ENCODE measurements at regions not wholly inside any gene's neighbourhood (a gene's known extent, or its start where the extent isn't known, plus 50 kb on each side); places are given as distances from the start of the nearest gene placed in this dataset.
"Not testable (repeated sequence)": the region's sequence is repeated elsewhere in the genome, so short reads cannot be mapped to it uniquely, and the experiment has no call there.

DNA sequence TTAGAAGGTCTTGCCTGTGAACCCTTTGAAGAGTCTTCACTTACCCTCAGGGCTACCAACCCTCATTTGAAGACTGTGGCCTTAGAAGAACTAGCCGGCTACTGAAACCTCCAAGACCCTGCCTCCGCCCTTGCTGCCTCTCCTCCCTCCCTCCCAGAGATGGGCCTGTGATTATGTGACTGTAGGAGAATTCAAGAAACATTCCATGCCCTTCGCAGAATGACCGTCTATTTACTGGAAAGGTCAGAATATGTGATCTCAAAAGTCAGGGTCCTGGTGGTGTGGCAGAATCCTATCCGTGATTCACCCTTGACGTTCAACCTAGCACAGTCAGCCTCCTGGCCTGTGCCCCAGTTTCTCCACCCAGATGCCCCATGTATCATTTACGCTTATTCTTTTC is 109.6 kb downstream of the CTNND1 start:
- no peaks in the 10 kb centered on the region for H3K9me3 ChIP-seq (ENCODE audit: control insufficient read depth in 2 of 2, insufficient read depth in 1 of 2, low read depth in 1 of 2, low read length in 1 of 2)
- 78 to 82% methylated on average over 7 of the region's 7 CpGs for WGBS, 2 donors
- H3K4me3 ChIP-seq (ENCODE audit: low read depth in 1 of 2, low read length in 2 of 2) = no peak overlapping the region
- H3K36me3 ChIP-seq (ENCODE audit: control insufficient read depth in 2 of 2, insufficient read depth in 2 of 2, low read length in 1 of 2) = no peaks in the 10 kb centered on the region
- no peak overlapping the region for H3K27ac ChIP-seq (ENCODE audit: low read depth in 2 of 2, low read length in 1 of 2)
- no peaks in the 10 kb centered on the region for H3K27me3 ChIP-seq (ENCODE audit: control insufficient read depth in 1 of 2, insufficient read depth in 2 of 2, low read length in 2 of 2)
- no peaks in the 10 kb centered on the region for H3K4me1 ChIP-seq (ENCODE audit: control insufficient read depth in 2 of 2, insufficient read depth in 2 of 2, low read length in 1 of 2)

DNA sequence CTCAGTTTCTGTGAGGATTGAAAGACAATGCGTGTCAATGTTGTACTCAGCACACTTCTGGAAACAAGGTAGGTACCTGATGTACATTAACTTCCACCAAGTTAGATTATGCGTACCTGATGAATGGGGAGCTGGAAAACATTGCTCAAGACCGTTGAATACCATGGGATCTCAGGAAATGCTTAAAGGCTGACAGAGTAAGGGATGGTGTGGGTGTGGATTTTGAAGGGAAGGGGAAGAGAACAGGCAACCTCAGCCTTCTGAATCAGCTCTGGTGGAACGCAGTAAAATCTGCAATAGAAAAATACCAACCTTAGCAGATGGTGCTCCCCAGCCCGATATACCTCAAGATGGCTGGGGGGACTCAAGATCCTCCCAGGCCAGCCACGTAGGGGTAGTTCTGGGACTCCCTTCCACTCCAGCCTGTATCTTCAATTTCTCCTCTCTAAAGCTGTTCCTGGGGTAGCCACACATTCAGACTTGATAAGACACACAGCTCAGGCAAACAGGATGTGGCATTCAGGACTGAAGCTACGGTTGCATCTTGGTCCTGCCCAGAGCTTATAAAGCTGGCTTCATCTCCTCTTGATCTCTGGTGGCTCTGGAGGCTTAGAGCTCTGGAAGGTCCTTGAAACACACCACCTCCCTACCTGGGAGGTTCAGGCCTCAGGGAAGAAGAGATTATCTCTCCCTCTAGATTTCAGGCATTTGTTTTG is 111.8 kb downstream of the CTNND1 start:
- H3K4me3 ChIP-seq (ENCODE audit: low read depth in 1 of 2, low read length in 2 of 2) = no peak overlapping the region
- no peaks in the 10 kb centered on the region for H3K27me3 ChIP-seq (ENCODE audit: control insufficient read depth in 1 of 2, insufficient read depth in 2 of 2, low read length in 2 of 2)
- 72 to 82% methylated on average over 7 of the region's 7 CpGs for WGBS, 2 donors
- H3K9me3 ChIP-seq (ENCODE audit: control insufficient read depth in 2 of 2, insufficient read depth in 1 of 2, low read depth in 1 of 2, low read length in 1 of 2) = no peaks in the 10 kb centered on the region
- no peak overlapping the region for H3K27ac ChIP-seq (ENCODE audit: low read depth in 2 of 2, low read length in 1 of 2)
- H3K36me3 ChIP-seq (ENCODE audit: control insufficient read depth in 2 of 2, insufficient read depth in 2 of 2, low read length in 1 of 2) = no peaks in the 10 kb centered on the region
- no peaks in the 10 kb centered on the region for H3K4me1 ChIP-seq (ENCODE audit: control insufficient read depth in 2 of 2, insufficient read depth in 2 of 2, low read length in 1 of 2)

DNA sequence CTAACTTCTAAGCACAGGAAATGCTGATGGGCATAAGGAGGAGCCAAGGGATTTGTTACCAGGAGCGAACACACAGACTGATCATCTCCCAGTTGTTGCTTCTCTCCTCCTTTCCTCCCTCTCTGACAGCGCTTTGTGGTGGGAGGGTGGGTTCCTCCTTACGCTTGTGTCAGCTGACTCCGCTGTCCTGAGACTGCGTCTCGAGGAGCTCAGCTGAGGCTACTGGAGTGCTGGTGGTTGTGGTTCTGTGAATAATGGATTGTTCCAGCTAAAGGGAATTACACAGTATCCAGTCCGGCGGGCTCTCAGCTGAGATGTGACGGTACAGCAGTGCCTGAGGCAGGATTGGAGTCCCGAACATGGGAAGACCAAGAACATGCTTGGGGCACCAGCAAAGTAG is 113.4 kb downstream of the CTNND1 start:
- no peak overlapping the region for H3K4me3 ChIP-seq (ENCODE audit: low read depth in 1 of 2, low read length in 2 of 2)
- no peaks in the 10 kb centered on the region for H3K9me3 ChIP-seq (ENCODE audit: control insufficient read depth in 2 of 2, insufficient read depth in 1 of 2, low read depth in 1 of 2, low read length in 1 of 2)
- H3K27me3 ChIP-seq (ENCODE audit: control insufficient read depth in 1 of 2, insufficient read depth in 2 of 2, low read length in 2 of 2) = no peaks in the 10 kb centered on the region
- no peak overlapping the region for H3K27ac ChIP-seq (ENCODE audit: low read depth in 2 of 2, low read length in 1 of 2)
- no peaks in the 10 kb centered on the region for H3K36me3 ChIP-seq (ENCODE audit: control insufficient read depth in 2 of 2, insufficient read depth in 2 of 2, low read length in 1 of 2)
- WGBS, 2 donors = 77 to 87% methylated on average over 10 of the region's 10 CpGs
- no peaks in the 10 kb centered on the region for H3K4me1 ChIP-seq (ENCODE audit: control insufficient read depth in 2 of 2, insufficient read depth in 2 of 2, low read length in 1 of 2)

DNA sequence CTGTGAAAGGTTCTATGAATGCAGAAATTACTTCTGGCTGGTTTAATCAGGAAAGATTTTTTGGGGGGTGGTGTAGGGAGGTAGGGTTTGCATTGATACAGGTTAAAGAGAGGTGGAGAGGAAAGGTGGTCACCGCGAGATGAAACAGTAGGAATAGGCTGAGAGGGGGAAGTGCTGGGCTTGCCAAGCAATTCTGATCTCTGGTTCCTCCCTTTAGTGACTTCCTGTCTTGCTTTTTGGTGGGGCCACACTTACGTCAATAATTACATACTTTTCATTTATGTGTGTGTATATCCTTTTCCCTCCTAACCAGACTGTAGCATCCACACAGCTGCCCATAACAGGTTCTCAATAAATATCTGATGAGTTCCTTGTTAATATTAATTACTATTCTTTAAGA is 120.0 kb downstream of the CTNND1 start:
- Histone ChIP-seq H3K4me1 (ENCODE audit: control insufficient read depth in 2 of 2, insufficient read depth in 2 of 2, low read length in 1 of 2) (no peaks in the 10 kb centered on the region), H3K36me3 (ENCODE audit: control insufficient read depth in 2 of 2, insufficient read depth in 2 of 2, low read length in 1 of 2) (no peaks in the 10 kb centered on the region), H3K9me3 (ENCODE audit: control insufficient read depth in 2 of 2, insufficient read depth in 1 of 2, low read depth in 1 of 2, low read length in 1 of 2) (no peaks in the 10 kb centered on the region), H3K4me3 (ENCODE audit: low read depth in 1 of 2, low read length in 2 of 2) (no peak overlapping the region), H3K27me3 (ENCODE audit: control insufficient read depth in 1 of 2, insufficient read depth in 2 of 2, low read length in 2 of 2) (no peaks in the 10 kb centered on the region), H3K27ac (ENCODE audit: low read depth in 2 of 2, low read length in 1 of 2) (no peak overlapping the region)
- WGBS, 2 donors = 63 to 79% methylated on average over 3 of the region's 3 CpGs

DNA sequence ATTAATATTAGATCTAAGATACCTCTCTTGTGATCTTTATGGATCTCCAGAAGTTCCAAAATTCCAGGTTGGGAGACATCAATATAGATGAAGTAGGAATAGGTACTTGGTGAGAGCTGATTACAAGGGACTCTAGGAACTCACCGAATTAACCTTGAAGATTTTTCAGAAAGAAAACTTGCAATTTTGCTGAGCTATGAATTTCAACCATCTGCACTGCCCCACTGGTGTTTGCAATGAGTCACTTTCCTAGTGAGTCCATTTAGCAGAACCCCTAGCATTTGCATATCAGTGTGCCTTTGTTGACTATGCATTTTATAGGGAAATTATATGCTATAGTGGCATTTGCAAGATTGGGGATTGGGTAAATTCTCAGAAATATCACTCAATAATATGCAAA is 122.0 kb downstream of the CTNND1 start:
- H3K36me3 ChIP-seq (ENCODE audit: control insufficient read depth in 2 of 2, insufficient read depth in 2 of 2, low read length in 1 of 2) = no peaks in the 10 kb centered on the region
- H3K4me3 ChIP-seq (ENCODE audit: low read depth in 1 of 2, low read length in 2 of 2) = no peak overlapping the region
- WGBS, 2 donors = 89 to 97% methylated on average over 1 of the region's 1 CpG
- H3K4me1 ChIP-seq (ENCODE audit: control insufficient read depth in 2 of 2, insufficient read depth in 2 of 2, low read length in 1 of 2) = no peaks in the 10 kb centered on the region
- H3K27ac ChIP-seq (ENCODE audit: low read depth in 2 of 2, low read length in 1 of 2) = no peak overlapping the region
- H3K27me3 ChIP-seq (ENCODE audit: control insufficient read depth in 1 of 2, insufficient read depth in 2 of 2, low read length in 2 of 2) = no peaks in the 10 kb centered on the region
- H3K9me3 ChIP-seq (ENCODE audit: control insufficient read depth in 2 of 2, insufficient read depth in 1 of 2, low read depth in 1 of 2, low read length in 1 of 2) = no peaks in the 10 kb centered on the region

DNA sequence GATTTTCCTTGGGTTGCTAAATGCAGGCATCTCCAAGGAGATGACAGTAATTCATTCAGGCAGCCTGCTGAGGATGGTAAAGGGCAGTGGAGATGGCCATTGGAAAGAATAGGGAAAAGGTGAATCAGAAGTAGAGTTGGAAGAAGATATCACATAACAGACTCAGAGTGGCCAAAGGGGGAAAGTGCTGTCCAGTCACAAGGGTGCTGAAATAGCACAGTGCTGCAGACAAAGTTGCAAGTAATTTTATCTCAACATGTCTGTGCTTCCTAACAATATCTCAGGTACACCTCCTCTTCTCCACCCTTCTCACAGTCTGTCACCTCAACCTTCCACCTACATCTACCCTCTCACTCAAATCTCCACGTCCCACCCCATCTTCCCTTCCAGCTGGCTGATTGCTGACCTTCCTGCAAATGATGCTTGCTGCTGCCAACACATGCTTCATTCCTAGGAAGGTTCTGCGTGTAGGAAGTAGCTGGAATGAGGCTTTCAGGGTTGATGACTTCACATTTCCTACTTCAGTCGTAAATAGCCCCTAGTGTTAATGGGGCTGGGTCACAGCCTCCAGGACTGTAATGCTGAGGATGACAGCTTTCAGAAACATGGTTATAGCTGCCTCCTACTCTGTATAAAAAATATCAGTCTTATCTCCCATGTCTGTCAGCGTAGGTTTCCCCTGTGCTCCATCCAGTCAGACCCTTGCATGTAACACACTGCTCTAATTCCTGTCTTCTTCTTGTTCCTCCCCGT is 123.9 kb downstream of the CTNND1 start:
- H3K4me3 ChIP-seq (ENCODE audit: low read depth in 1 of 2, low read length in 2 of 2) = no peak overlapping the region
- no peaks in the 10 kb centered on the region for H3K36me3 ChIP-seq (ENCODE audit: control insufficient read depth in 2 of 2, insufficient read depth in 2 of 2, low read length in 1 of 2)
- no peaks in the 10 kb centered on the region for H3K27me3 ChIP-seq (ENCODE audit: control insufficient read depth in 1 of 2, insufficient read depth in 2 of 2, low read length in 2 of 2)
- H3K4me1 ChIP-seq (ENCODE audit: control insufficient read depth in 2 of 2, insufficient read depth in 2 of 2, low read length in 1 of 2) = no peaks in the 10 kb centered on the region
- no peak overlapping the region for H3K27ac ChIP-seq (ENCODE audit: low read depth in 2 of 2, low read length in 1 of 2)
- WGBS, 2 donors = 53 to 55% methylated on average over 5 of the region's 5 CpGs
- no peaks in the 10 kb centered on the region for H3K9me3 ChIP-seq (ENCODE audit: control insufficient read depth in 2 of 2, insufficient read depth in 1 of 2, low read depth in 1 of 2, low read length in 1 of 2)

DNA sequence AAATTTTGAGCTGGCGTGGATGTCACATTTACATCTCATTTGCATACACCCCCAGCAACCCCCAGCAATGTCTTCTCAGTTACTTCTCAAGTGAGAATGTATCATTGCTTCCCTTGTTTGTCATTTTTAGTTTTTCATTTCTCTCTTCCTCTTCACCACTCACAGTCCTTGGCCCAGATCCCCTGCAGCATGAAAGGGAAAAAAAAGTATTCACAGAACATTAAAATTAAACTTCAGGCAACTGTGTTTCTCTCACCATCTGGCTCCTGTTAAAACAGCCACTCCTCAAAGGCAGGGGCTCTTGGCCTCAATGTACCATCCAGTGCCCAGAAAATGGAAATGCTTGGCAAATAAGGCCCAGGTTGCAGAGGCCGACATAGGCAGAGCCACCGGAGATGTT is 126.8 kb downstream of the CTNND1 start:
- 77 to 87% methylated on average over 3 of the region's 3 CpGs for WGBS, 2 donors
- no peaks in the 10 kb centered on the region for H3K27me3 ChIP-seq (ENCODE audit: control insufficient read depth in 1 of 2, insufficient read depth in 2 of 2, low read length in 2 of 2)
- H3K27ac ChIP-seq (ENCODE audit: low read depth in 2 of 2, low read length in 1 of 2) = no peak overlapping the region
- H3K9me3 ChIP-seq (ENCODE audit: control insufficient read depth in 2 of 2, insufficient read depth in 1 of 2, low read depth in 1 of 2, low read length in 1 of 2) = no peaks in the 10 kb centered on the region
- H3K4me1 ChIP-seq (ENCODE audit: control insufficient read depth in 2 of 2, insufficient read depth in 2 of 2, low read length in 1 of 2) = no peaks in the 10 kb centered on the region
- H3K4me3 ChIP-seq (ENCODE audit: low read depth in 1 of 2, low read length in 2 of 2) = no peak overlapping the region
- no peaks in the 10 kb centered on the region for H3K36me3 ChIP-seq (ENCODE audit: control insufficient read depth in 2 of 2, insufficient read depth in 2 of 2, low read length in 1 of 2)

DNA sequence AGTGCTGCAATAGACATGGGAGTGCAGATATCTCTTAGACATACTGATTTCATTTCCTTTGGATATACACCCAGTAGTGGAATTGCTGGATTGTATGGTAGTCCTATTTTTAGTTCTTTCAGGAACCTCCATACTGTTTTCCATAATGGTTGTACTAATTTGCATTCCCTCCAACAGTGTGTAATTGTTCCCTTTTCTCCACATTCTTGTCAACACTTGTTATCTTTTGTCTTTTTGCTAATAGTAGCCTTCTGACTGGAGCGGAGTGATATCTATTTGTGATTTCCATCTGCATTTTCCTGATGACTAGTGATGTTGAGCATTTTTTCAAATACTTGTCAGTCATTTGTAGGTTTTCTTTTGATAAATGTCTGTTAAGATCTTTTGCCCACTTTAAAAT is 128.9 kb downstream of the CTNND1 start:
- 90 to 97% methylated on average over 1 of the region's 1 CpG for WGBS, 2 donors
- no peaks in the 10 kb centered on the region for H3K27me3 ChIP-seq (ENCODE audit: control insufficient read depth in 1 of 2, insufficient read depth in 2 of 2, low read length in 2 of 2)
- no peaks in the 10 kb centered on the region for H3K9me3 ChIP-seq (ENCODE audit: control insufficient read depth in 2 of 2, insufficient read depth in 1 of 2, low read depth in 1 of 2, low read length in 1 of 2)
- no peak overlapping the region for H3K27ac ChIP-seq (ENCODE audit: low read depth in 2 of 2, low read length in 1 of 2)
- no peaks in the 10 kb centered on the region for H3K4me1 ChIP-seq (ENCODE audit: control insufficient read depth in 2 of 2, insufficient read depth in 2 of 2, low read length in 1 of 2)
- no peaks in the 10 kb centered on the region for H3K36me3 ChIP-seq (ENCODE audit: control insufficient read depth in 2 of 2, insufficient read depth in 2 of 2, low read length in 1 of 2)
- H3K4me3 ChIP-seq (ENCODE audit: low read depth in 1 of 2, low read length in 2 of 2) = no peak overlapping the region

DNA sequence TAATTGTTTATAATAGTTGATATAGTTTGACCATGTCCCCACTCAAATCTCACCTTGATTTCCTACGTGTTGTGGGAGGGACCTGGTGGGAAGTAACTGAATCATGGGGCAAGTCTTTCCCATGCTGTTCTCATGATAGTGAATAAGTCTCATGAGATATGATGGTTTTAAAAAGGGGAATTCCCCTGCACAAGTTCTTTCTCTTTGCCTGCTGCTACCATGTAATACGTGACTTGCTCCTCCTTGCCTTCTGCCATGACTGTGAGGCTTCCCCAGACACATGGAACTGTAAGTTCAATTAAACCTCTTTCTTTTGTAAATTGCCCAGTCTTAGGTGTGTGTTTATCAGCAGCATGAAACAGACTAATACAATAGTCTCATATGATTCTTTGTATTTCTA is 130.5 kb upstream of the OR9Q1 start:
- H3K4me3 ChIP-seq (ENCODE audit: low read depth in 1 of 2, low read length in 2 of 2); H3K4me1 ChIP-seq (ENCODE audit: control insufficient read depth in 2 of 2, insufficient read depth in 2 of 2, low read length in 1 of 2); H3K27ac ChIP-seq (ENCODE audit: low read depth in 2 of 2, low read length in 1 of 2); H3K27me3 ChIP-seq (ENCODE audit: control insufficient read depth in 1 of 2, insufficient read depth in 2 of 2, low read length in 2 of 2); H3K36me3 ChIP-seq (ENCODE audit: control insufficient read depth in 2 of 2, insufficient read depth in 2 of 2, low read length in 1 of 2); H3K9me3 ChIP-seq (ENCODE audit: control insufficient read depth in 2 of 2, insufficient read depth in 1 of 2, low read depth in 1 of 2, low read length in 1 of 2): not testable (repeated sequence)
- 65 to 72% methylated on average over 2 of the region's 2 CpGs for WGBS, 2 donors
